GM18868 (cell line): ENCODE measurements at regions not wholly inside any gene's neighbourhood (a gene's known extent, or its start where the extent isn't known, plus 50 kb on each side); places are given as distances from the start of the nearest gene placed in this dataset.
A peak's percentile ranks its signal among the peaks of the same experiment; 100 is the strongest.
"Not testable (repeated sequence)": the region's sequence is repeated elsewhere in the genome, so short reads cannot be mapped to it uniquely, and the experiment has no call there.

Experiments
- ATAC-seq: cut with Tn5 transposase; IDR thresholded peaks from one replicate; pipeline ENCODE4 v1.9.1; 2021; ENCODE audit warnings: mild to moderate bottlenecking, moderate library complexity; ENCODE audit not compliant: unreplicated experiment

GRCh38 chr5:174998131-174998730, 273.8 kb downstream of the MSX2 start:
- ATAC-seq: no peak

GRCh38 chr5:174997688-174998087, 273.3 kb downstream of the MSX2 start:
- no peak for ATAC-seq

GRCh38 chr5:174996941-174997340, 272.6 kb downstream of the MSX2 start:
- ATAC-seq: no peak

- ATAC-seq: no peak
Observed at GRCh38 chr5:174995827-174996226, 271.4 kb downstream of the MSX2 start.

DNA sequence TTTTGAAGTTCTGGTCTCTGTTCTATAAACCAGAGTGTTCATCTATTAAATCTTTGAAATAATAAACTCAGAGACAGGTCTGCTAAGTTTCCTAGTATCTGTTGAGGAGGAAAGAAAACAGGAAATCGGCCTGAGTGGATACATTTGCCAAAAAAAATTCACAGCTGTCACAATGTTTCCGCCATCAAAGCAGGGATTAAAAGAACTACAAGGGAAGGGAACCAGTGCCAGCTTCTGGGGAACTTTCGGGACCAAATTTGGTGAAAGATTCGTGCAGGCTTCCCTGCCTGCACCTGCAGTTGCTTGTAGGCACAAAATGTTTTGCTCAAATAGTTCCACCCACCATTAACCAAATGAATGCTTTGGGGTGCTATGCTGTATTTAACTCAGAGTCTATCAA, 267.5 kb downstream of the MSX2 start:
- ATAC-seq: no peak

DNA sequence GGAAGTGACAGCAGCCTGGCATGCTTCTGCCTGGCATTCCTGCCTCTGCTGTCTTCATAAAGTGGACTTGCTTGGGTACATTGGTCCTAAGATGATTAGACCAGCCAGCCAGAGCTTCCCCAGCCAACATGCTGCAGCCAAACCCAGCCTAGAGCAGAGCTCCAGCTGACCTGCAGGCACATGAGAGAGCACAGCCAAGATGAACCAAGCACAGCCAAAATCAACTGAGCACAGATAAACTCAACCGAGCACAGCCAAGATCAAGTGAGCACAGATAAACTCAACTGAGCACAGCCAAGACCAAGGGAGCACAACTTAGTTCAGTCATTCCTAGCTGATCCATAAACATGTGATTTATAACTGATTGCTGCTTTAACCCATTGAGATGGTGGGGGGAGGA, 266.5 kb downstream of the MSX2 start:
- ATAC-seq: no peak

DNA sequence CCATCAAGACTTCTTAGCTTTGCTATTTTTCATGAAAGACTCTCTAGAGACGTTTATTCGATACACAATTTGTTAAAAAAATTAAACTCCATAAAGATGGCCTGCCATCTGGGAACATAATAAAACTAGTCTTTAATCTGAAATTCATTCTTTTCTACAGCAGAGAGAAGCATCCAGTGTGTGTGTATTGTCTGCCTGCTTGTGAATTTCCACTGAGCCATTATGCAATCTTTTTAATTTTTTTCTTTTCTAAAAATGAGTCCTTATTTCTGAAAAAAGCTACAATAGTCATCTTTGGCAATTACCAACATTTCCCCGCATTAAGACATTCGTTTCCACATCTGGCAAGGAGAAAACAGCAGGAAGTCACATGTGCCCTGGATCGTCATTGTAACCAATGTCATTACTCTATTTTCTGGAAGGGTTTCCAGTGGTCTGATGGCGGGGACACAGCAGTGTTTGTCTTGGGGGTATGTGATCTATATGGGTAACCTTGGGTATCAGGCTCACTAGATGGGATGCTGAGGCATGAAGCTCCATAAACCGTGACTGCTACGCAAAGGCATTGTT, 263.1 kb downstream of the MSX2 start:
- ATAC-seq: no peak

DNA sequence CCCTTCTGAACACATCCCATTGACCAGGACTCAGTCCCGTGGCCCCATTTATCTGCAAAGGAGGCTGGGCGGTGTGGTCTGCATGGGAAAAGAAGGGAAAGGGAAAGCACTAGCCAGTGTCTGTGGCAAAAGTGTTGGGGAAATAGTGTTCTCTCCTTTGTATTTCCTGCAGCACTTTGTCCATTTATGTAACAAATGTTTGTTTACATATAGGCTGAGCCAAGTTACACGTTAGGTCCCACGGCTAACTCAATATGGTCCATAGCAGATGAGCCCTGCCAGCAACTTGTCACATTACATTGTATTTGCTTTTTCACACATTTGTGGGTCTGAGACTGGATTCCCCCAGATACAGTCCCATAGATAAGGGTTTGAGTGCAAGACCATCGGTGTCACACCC, 260.5 kb downstream of the MSX2 start:
- no peak for ATAC-seq

DNA sequence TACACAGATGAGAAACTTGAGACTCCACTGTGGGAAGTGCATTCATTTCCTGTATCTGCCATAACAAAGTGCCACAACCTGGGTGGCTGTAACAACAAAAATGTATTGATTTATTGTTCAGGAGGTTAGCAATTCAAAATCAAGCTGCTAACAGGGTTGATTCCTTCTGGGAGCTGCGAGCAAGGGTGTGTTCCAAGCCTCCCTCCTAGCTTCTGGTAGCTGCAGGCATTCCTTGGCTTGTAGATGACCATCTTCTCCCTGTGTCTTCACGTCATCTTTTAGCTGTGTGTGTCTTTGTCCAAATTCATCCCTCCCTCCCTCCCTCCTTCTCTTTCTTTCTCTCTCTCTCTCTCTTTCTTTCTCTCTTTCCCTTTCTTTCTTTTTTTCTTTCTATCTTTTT, 258.1 kb downstream of the MSX2 start:
- ATAC-seq: no peak

- no peak for ATAC-seq
Observed at GRCh38 chr5:174981416-174981815, 257.0 kb downstream of the MSX2 start.

- no peak for ATAC-seq
Observed at GRCh38 chr5:174980952-174981351, 256.6 kb downstream of the MSX2 start.

GRCh38 chr5:174972291-174972690, 247.9 kb downstream of the MSX2 start:
- no peak for ATAC-seq

GRCh38 chr5:174971210-174971609, 246.8 kb downstream of the MSX2 start:
- no peak for ATAC-seq

GRCh38 chr5:174970502-174970901, 246.1 kb downstream of the MSX2 start:
- no peak for ATAC-seq

DNA sequence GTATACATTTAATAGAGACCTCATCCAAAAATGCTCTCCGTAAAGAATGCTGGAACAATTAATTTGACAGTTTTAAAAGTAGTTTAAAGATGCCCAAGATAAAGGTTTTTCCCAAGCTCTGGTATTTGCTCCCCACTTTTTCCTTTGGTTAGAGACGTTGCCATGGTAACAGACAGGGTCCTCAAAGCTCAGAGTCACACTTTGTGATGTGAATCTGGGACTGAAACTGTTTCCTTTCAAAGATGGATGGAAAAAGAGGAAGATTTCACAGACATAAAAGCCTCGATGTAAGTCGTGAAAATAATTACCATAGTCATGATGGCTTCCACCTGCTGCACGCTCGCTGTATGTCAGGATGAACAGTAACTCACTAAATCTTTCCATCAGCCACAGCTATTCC, 229.5 kb downstream of the MSX2 start:
- no peak for ATAC-seq

DNA sequence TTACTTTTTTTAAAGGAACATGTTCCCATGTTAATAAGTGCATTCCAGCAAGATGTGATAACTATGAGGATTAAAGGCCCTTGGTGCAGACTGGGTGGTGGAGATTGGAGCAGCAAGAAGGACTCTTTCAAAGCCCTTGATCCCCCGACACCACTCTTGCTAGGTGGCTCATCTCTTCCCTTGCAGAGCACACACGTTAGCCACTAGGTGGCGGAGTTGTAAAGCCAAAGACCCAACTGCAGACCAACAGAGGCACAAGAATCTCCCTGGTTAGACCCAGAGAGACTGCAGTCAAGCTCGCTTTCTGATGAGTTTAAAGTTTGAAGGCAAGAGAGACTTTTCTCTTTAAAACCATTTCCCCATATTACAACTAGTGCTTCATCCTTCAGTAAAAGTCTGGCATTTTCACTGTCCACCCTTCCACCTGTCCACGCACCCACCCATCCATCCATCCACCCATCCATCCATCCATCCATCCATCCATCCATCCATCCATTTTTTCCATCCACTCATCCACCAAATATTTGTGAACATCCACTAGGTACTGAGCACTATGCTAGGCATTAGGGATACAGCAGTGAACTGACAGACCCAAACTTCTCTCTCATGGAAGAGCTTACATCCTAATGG, 226.9 kb downstream of the MSX2 start:
- peak; percentile 80 for ATAC-seq

- no peak for ATAC-seq
Observed at GRCh38 chr5:174947548-174947947, 223.2 kb downstream of the MSX2 start.

- no peak for ATAC-seq
Observed at GRCh38 chr5:174945853-174946252, 221.5 kb downstream of the MSX2 start.

GRCh38 chr5:174943785-174944184, 219.4 kb downstream of the MSX2 start:
- ATAC-seq: no peak

DNA sequence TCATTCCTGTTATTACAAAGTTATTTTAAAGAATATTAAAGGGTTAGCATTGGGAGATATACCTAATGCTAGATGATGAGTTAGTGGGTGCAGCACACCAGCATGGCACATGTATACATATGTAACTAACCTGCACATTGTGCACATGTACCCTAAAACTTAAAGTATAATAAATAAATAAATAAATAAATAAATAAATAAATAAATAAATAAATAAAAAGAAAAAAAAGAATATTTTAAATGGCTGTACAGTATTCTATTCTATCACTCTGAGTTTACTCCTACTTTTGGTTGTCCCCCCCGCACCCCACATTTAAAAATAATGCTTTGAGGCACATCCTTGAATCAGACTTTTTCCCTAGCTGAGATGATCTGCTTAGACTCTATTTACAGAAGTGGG, 218.6 kb downstream of the MSX2 start:
- not testable (repeated sequence) for ATAC-seq

GRCh38 chr5:174937201-174938123, 213.1 kb downstream of the MSX2 start:
- ATAC-seq: no peak
